H9 (cell line): ENCODE measurements at regions not wholly inside any gene's neighbourhood (a gene's known extent, or its start where the extent isn't known, plus 50 kb on each side); places are given as distances from the start of the nearest gene placed in this dataset.

Experiments
- DNase-seq: peaks from one replicate; pipeline ENCODE4 v3.0.0-alpha.2; 2017
- H2AFZ ChIP-seq: one replicate; pipeline ENCODE4 v1.6.1; 2013; ENCODE audit warnings: mild to moderate bottlenecking, low read length, control low read depth, moderate library complexity
- H2AK5ac ChIP-seq: 2 replicates; pipeline ENCODE4 v1.6.1; 2013; ENCODE audit warnings: low read length, control low read depth, mixed read lengths; ENCODE audit not compliant: insufficient read length
- H2BK120ac ChIP-seq: one replicate; pipeline ENCODE4 v1.6.1; 2013; ENCODE audit warnings: low read depth, mild to moderate bottlenecking, low read length, control low read depth, inconsistent platforms; ENCODE audit not compliant: poor library complexity, severe bottlenecking
- H2BK12ac ChIP-seq: 2 replicates; pipeline ENCODE4 v1.6.1; 2013; ENCODE audit warnings: low read length, control low read depth, mixed read lengths, low read depth; ENCODE audit not compliant: insufficient read length
- H2BK15ac ChIP-seq: 2 replicates; pipeline ENCODE4 v1.6.1; 2013; ENCODE audit warnings: low read depth, low read length, control low read depth
- H2BK20ac ChIP-seq: one replicate; pipeline ENCODE4 v1.6.1; 2013; ENCODE audit warnings: low read depth, mild to moderate bottlenecking, low read length, control low read depth, inconsistent platforms; ENCODE audit not compliant: poor library complexity, severe bottlenecking
- H2BK5ac ChIP-seq: 2 replicates; pipeline ENCODE4 v1.6.1; 2013; ENCODE audit warnings: low read length, control low read depth, mixed read lengths; ENCODE audit not compliant: insufficient read length
- H3K14ac ChIP-seq: 2 replicates; pipeline ENCODE4 v1.6.1; 2013; ENCODE audit warnings: low read length, control low read depth; ENCODE audit not compliant: insufficient read depth
- H3K18ac ChIP-seq: 2 replicates; pipeline ENCODE4 v1.6.1; 2013; ENCODE audit warnings: low read depth, mild to moderate bottlenecking, mixed read lengths, low read length, control low read depth; ENCODE audit not compliant: insufficient read length
- H3K23ac ChIP-seq: 2 replicates; pipeline ENCODE4 v1.6.1; 2013; ENCODE audit warnings: low read length, control low read depth, mixed read lengths, low read depth; ENCODE audit not compliant: insufficient read length
- H3K23me2 ChIP-seq: 2 replicates; pipeline ENCODE4 v1.6.1; 2013; ENCODE audit warnings: low read depth, mild to moderate bottlenecking, mixed read lengths, low read length, control low read depth; ENCODE audit not compliant: insufficient read length, poor library complexity, severe bottlenecking
- H3K27ac ChIP-seq: 2 replicates; pipeline ENCODE4 v1.5.1; 2013; ENCODE audit warnings: low read length, control low read depth, mixed read lengths, low read depth; ENCODE audit not compliant: insufficient read length
- H3K27me3 ChIP-seq: 2 replicates; pipeline ENCODE4 v1.6.1; 2013; ENCODE audit warnings: low read length, control low read depth, inconsistent platforms; ENCODE audit not compliant: insufficient read depth
- H3K4ac ChIP-seq: 2 replicates; pipeline ENCODE4 v1.6.1; 2013; ENCODE audit warnings: low read depth, mild to moderate bottlenecking, control low read depth, inconsistent platforms, low read length, moderate library complexity
- H3K4me1 ChIP-seq: 2 replicates; pipeline ENCODE4 v1.6.1; 2013; ENCODE audit warnings: low read length, control low read depth, inconsistent platforms; ENCODE audit not compliant: insufficient read depth
- H3K4me2 ChIP-seq: 2 replicates; pipeline ENCODE4 v1.6.1; 2013; ENCODE audit warnings: low read length, control low read depth, mixed read lengths; ENCODE audit not compliant: insufficient read length, insufficient read depth
- H3K56ac ChIP-seq: 2 replicates; pipeline ENCODE4 v1.6.1; 2013; ENCODE audit warnings: low read depth, mild to moderate bottlenecking, mixed read lengths, low read length, control low read depth; ENCODE audit not compliant: insufficient read length
- H3K79me1 ChIP-seq: 2 replicates; pipeline ENCODE4 v1.6.1; 2013; ENCODE audit warnings: low read depth, mild to moderate bottlenecking, moderate library complexity, low read length, control low read depth, inconsistent platforms; ENCODE audit not compliant: insufficient read depth, poor library complexity, severe bottlenecking
- H3K79me2 ChIP-seq: 2 replicates; pipeline ENCODE4 v1.6.1; 2013; ENCODE audit warnings: low read length, control low read depth, inconsistent platforms; ENCODE audit not compliant: insufficient read depth
- H3K9ac ChIP-seq: 2 replicates; pipeline ENCODE4 v1.6.1; 2013; ENCODE audit warnings: low read length, control low read depth, mixed read lengths; ENCODE audit not compliant: insufficient read length; ENCODE audit errors: extremely low read depth
- H3K9me3 ChIP-seq: one replicate; pipeline ENCODE4 v1.6.1; 2013; ENCODE audit warnings: low read depth, low read length, inconsistent platforms; ENCODE audit not compliant: control insufficient read depth
- H3T11ph ChIP-seq: one replicate; pipeline ENCODE4 v1.6.1; 2013; ENCODE audit warnings: mild to moderate bottlenecking, low read length, control low read depth, inconsistent platforms
- H4K20me1 ChIP-seq: one replicate; pipeline ENCODE4 v1.6.1; 2013; ENCODE audit not compliant: control insufficient read depth, insufficient read length, insufficient read depth
- H4K5ac ChIP-seq: 2 replicates; pipeline ENCODE4 v1.6.1; 2013; ENCODE audit warnings: low read depth, mild to moderate bottlenecking, mixed read lengths, low read length, control low read depth; ENCODE audit not compliant: insufficient read length
- H4K8ac ChIP-seq: replicated peaks from 2 replicates; pipeline ENCODE4 v1.6.1; 2013; ENCODE audit warnings: low read length, control low read depth, mixed read lengths, low read depth; ENCODE audit not compliant: insufficient read length
- H4K91ac ChIP-seq: 2 replicates; pipeline ENCODE4 v1.6.1; 2013; ENCODE audit warnings: low read depth, mild to moderate bottlenecking, moderate library complexity, mixed read lengths, low read length, control low read depth; ENCODE audit not compliant: insufficient read length
- H3K27ac Mint-ChIP-seq, 3 experiments: 2 replicates in 2 of 3; 3 replicates in 1 of 3; pipeline ENCODE4 v1.8.0; 2020 to 2021; ENCODE audit warnings: mixed read lengths in 3 of 3, mild to moderate bottlenecking in 1 of 3, moderate library complexity in 1 of 3
- H3K27me3 Mint-ChIP-seq: 2 replicates; pipeline ENCODE4 v1.8.0; 2021; ENCODE audit warnings: low read depth, mild to moderate bottlenecking, moderate library complexity, mixed read lengths
- H3K36me3 Mint-ChIP-seq, 3 experiments: 2 replicates in 2 of 3; 3 replicates in 1 of 3; pipeline ENCODE4 v1.8.0; 2020 to 2021; ENCODE audit warnings: low read depth in 3 of 3, mixed read lengths in 3 of 3; ENCODE audit not compliant: insufficient read depth in 1 of 3
- H3K4me1 Mint-ChIP-seq, 2 experiments: 2 replicates each; pipeline ENCODE4 v1.8.0; 2020; ENCODE audit warnings: mixed read lengths in 2 of 2
- H3K4me3 Mint-ChIP-seq, 2 experiments: 2 replicates in 1 of 2; 3 replicates in 1 of 2; pipeline ENCODE4 v1.8.0; 2020 to 2021; ENCODE audit warnings: mild to moderate bottlenecking in 2 of 2, mixed read lengths in 2 of 2, moderate library complexity in 1 of 2
- H3K9me3 Mint-ChIP-seq, 2 experiments: 2 replicates in 1 of 2; 3 replicates in 1 of 2; pipeline ENCODE4 v1.8.0; 2020; ENCODE audit warnings: mild to moderate bottlenecking in 2 of 2, mixed read lengths in 2 of 2, moderate library complexity in 1 of 2
- CTCF ChIP-seq: fragments of 200-600 bp; sonication (generic); conservative IDR thresholded peaks from 3 replicates; pipeline ENCODE4 v1.8.0; 2021; ENCODE audit warnings: antibody characterized with exemption, mild to moderate bottlenecking
- WGBS: extraction: QIAGEN DNeasy Blood & Tissue Kit; methylation state at CpG from one replicate; pipeline ENCODE4 v1.1.7; 2013; ENCODE audit warnings: missing lambda C conversion rate, low lambda C conversion rate, mixed read lengths; ENCODE audit not compliant: insufficient read length; ENCODE audit errors: extremely low coverage; 5-methylcytosine and 5-hydroxymethylcytosine counted together

GRCh38 chr1:194710671-194711070, 1524.3 kb upstream of the B3GALT2 start:
- no CpG with 5 or more reads among the region's 2 CpGs for WGBS
- H2BK15ac ChIP-seq, result no peak overlapping the region
- no peaks in the 10 kb centered on the region for H4K20me1 ChIP-seq
- no peaks in the 10 kb centered on the region for H3K79me1 ChIP-seq
- Mint-ChIP-seq H3K27ac (no peak overlapping the region), H3K27me3 (no peaks in the 10 kb centered on the region), H3K36me3 (no peaks in the 10 kb centered on the region), H3K9me3 (no peaks in the 10 kb centered on the region), H3K4me3 (no peak overlapping the region), H3K4me1 (no peaks in the 10 kb centered on the region)
- no peak overlapping the region for H2BK120ac ChIP-seq
- H3K79me2 ChIP-seq, result no peaks in the 10 kb centered on the region
- H3K56ac ChIP-seq, result no peak overlapping the region
- no peak overlapping the region for H2AFZ ChIP-seq
- no peak overlapping the region for H3K9ac ChIP-seq
- no peak overlapping the region for H4K8ac ChIP-seq
- no peak overlapping the region for H4K5ac ChIP-seq
- no peak for DNase-seq
- no peak overlapping the region for H3K4me2 ChIP-seq
- no peak overlapping the region for H3K18ac ChIP-seq
- no peak overlapping the region for H2BK5ac ChIP-seq
- H2BK12ac ChIP-seq, result no peak overlapping the region
- H3K9me3 ChIP-seq, result no peaks in the 10 kb centered on the region
- no peak overlapping the region for H2BK20ac ChIP-seq
- no peaks in the 10 kb centered on the region for H3K23me2 ChIP-seq
- H3K27me3 ChIP-seq, result no peaks in the 10 kb centered on the region
- no peak overlapping the region for H4K91ac ChIP-seq
- no peak overlapping the region for H3K23ac ChIP-seq
- TF ChIP-seq CTCF, result no peak
- no peak overlapping the region for H3K14ac ChIP-seq
- H3T11ph ChIP-seq, result no peak overlapping the region
- H3K4ac ChIP-seq, result no peak overlapping the region
- 0 out of 2 replicates have a peak, but pooled peaks cover 3% of the 10 kb centered on the region for H3K4me1 ChIP-seq
- H2AK5ac ChIP-seq, result no peak overlapping the region
- H3K27ac ChIP-seq, result no peak overlapping the region
